ENCODE measurements at regions not wholly inside any gene's neighbourhood (a gene's known extent, or its start where the extent isn't known, plus 50 kb on each side); places are given as distances from the start of the nearest gene placed in this dataset.
A peak's percentile ranks its signal among the peaks of the same experiment; 100 is the strongest.

- no peak for DNase-seq
- Histone ChIP-seq H3K27me3 (no peaks in the 10 kb centered on the region), H3K36me3 (no peaks in the 10 kb centered on the region), H3K9me3 (no peaks in the 10 kb centered on the region), H3K4me1 (peaks cover 0 to 3% (median 0%) of the 10 kb centered on the region in 4 donors), H3K4me3 (no peak overlapping the region), H3K27ac (no peak overlapping the region)
- 37 to 63% (median 57%) methylated on average over 2 of the region's 2 CpGs for WGBS, 5 donors
- TF ChIP-seq POLR2AphosphoS5 (IDR thresholded peaks at IDR 0.05) (no peak), POLR2A (IDR thresholded peaks at IDR 0.05) (no peak), EP300 (IDR thresholded peaks at IDR 0.05) (no peak), CTCF (IDR thresholded peaks at IDR 0.05) (no peak)
- intact Hi-C loops (cut with DNase I; ENCODE audit: low total_unique reads), result no loop called here
Measured at GRCh38 chr3:5343459-5343858, 156.0 kb downstream of the EDEM1 start.

DNA sequence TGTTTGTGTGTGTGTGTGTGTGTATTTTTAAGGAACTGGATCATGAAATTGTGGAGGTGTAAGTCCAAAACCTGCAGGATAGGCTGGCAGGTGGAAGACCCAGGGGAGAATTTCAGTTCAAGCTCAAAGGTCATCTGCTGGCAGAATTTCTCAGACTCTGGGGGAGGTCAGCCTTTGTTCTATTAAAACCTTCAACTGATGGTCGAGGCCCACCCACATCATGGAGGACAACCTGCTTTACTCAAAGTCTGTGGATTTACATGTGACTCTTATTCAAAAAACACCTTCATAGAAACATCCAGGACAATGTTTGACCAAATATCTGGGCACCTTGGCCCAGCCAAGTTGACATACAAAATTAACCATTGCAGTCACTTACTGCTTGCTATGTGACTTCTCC is 157.2 kb downstream of the EDEM1 start:
- 73 to 96% (median 91%) methylated on average over 1 of the region's 1 CpG for WGBS, 5 donors
- no peak overlapping the region for H3K4me3 ChIP-seq

GRCh38 chr3:5347486-5347885 is 160.0 kb downstream of the EDEM1 start:
- no peak overlapping the region for H3K27ac ChIP-seq
- intact Hi-C loops (cut with DNase I; ENCODE audit: low total_unique reads), result no loop called here
- no peak for TF ChIP-seq CTCF (IDR thresholded peaks at IDR 0.05)
- no peak for TF ChIP-seq EP300 (IDR thresholded peaks at IDR 0.05)
- no peak for TF ChIP-seq POLR2AphosphoS5 (IDR thresholded peaks at IDR 0.05)
- TF ChIP-seq POLR2A (IDR thresholded peaks at IDR 0.05), result no peak
- no peak overlapping the region for H3K4me3 ChIP-seq
- H3K36me3 ChIP-seq, result no peaks in the 10 kb centered on the region
- peak in 1 of 2 donors; percentile 59 for DNase-seq
- H3K9me3 ChIP-seq, result no peaks in the 10 kb centered on the region
- no peaks in the 10 kb centered on the region for H3K27me3 ChIP-seq
- peaks cover 0 to 3% (median 0%) of the 10 kb centered on the region in 4 donors for H3K4me1 ChIP-seq

More for the DNA sequence above, 157.2 kb downstream of the EDEM1 start:
- H3K4me1 ChIP-seq, result peaks cover 0 to 3% (median 0%) of the 10 kb centered on the region in 4 donors
- DNase-seq, result no peak
- H3K9me3 ChIP-seq, result no peaks in the 10 kb centered on the region
- H3K27me3 ChIP-seq, result no peaks in the 10 kb centered on the region
- no peak overlapping the region for H3K27ac ChIP-seq
- TF ChIP-seq POLR2AphosphoS5 (IDR thresholded peaks at IDR 0.05) (no peak), EP300 (IDR thresholded peaks at IDR 0.05) (no peak), CTCF (IDR thresholded peaks at IDR 0.05) (no peak), POLR2A (IDR thresholded peaks at IDR 0.05) (no peak)
- intact Hi-C loops (cut with DNase I; ENCODE audit: low total_unique reads), result no loop called here
- H3K36me3 ChIP-seq, result no peaks in the 10 kb centered on the region

DNA sequence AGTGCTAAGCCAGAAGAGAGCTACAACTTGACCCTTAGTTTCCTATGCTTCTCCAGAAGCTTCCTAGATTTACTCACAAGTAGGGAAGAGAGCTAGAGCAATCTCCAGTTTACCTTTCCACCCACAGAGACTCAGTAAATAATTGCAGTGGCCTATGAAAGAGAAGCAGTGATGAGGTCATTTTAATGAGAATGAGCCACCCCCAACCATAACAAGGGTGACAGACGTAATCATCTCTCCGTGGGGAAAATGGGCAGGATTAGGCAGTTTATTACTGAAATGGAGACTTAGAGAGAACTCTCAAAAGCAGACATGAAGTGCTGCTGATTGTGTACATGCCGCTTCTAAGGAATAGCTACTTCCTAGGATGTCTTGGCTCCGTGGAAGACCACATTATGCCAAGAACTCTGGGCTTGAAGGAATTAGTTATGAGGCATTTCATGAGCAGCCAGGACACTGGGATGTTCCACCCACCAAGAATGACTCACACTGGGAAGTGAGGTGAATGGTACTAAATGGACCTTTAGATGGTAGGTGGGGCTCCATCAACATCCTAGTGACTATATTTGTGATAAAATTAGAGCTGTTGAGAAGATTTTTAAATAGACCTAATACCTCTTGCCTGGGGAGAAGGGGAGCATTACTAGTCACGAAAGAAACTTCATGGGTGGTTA is 160.9 kb downstream of the EDEM1 start:
- Histone ChIP-seq H3K9me3 (no peaks in the 10 kb centered on the region), H3K27me3 (no peaks in the 10 kb centered on the region), H3K27ac (no peak overlapping the region), H3K4me3 (no peak overlapping the region), H3K4me1 (peaks cover 0 to 3% (median 0%) of the 10 kb centered on the region in 4 donors), H3K36me3 (no peaks in the 10 kb centered on the region)
- 70 to 86% (median 79%) methylated on average over 5 of the region's 5 CpGs for WGBS, 5 donors
- TF ChIP-seq CTCF (IDR thresholded peaks at IDR 0.05) (no peak), POLR2A (IDR thresholded peaks at IDR 0.05) (no peak), POLR2AphosphoS5 (IDR thresholded peaks at IDR 0.05) (no peak), EP300 (IDR thresholded peaks at IDR 0.05) (no peak)
- intact Hi-C loops (cut with DNase I; ENCODE audit: low total_unique reads), result no loop called here
- DNase-seq, result no peak

All from stomach (tissue), 8 donors.